Liver (tissue), 8 donors: ENCODE measurements at regions not wholly inside any gene's neighbourhood (a gene's known extent, or its start where the extent isn't known, plus 50 kb on each side); places are given as distances from the start of the nearest gene placed in this dataset.

ENCODE experiments used
- DNase-seq: peaks from one replicate; pipeline ENCODE4 v3.0.0-alpha.2; 2017; ENCODE audit warnings: low spot score
- H3K27ac ChIP-seq, 2 donors: one replicate each; pipeline ENCODE4 v1.7.0; 2013; ENCODE audit warnings: inconsistent platforms in 2 of 2, low read length in 2 of 2, control low read depth in 1 of 2, low read depth in 1 of 2, mild to moderate bottlenecking in 1 of 2
- H3K27me3 ChIP-seq, 4 donors: one replicate each; pipeline versions ENCODE4 v1.6.1 to v1.7.0; 2013; ENCODE audit warnings: low read length in 3 of 4, inconsistent platforms in 1 of 4, mild to moderate bottlenecking in 1 of 4, moderate library complexity in 1 of 4; ENCODE audit not compliant: control insufficient read depth in 4 of 4, insufficient read depth in 4 of 4
- H3K36me3 ChIP-seq, 4 donors: one replicate each; pipeline versions ENCODE4 v1.6.1 to v1.7.0; 2013; ENCODE audit warnings: low read length in 3 of 4, mild to moderate bottlenecking in 3 of 4, low read depth in 1 of 4, moderate library complexity in 1 of 4; ENCODE audit not compliant: control insufficient read depth in 4 of 4, insufficient read depth in 3 of 4
- H3K4me1 ChIP-seq, 4 donors: one replicate each; pipeline versions ENCODE4 v1.6.1 to v1.7.0; 2013; ENCODE audit warnings: low read length in 3 of 4, mild to moderate bottlenecking in 3 of 4, moderate library complexity in 1 of 4; ENCODE audit not compliant: control insufficient read depth in 4 of 4, insufficient read depth in 4 of 4
- H3K4me3 ChIP-seq, 3 donors: one replicate each; pipeline versions ENCODE4 v1.6.1 to v1.7.0; 2013; ENCODE audit warnings: low read length in 3 of 3, control low read depth in 1 of 3, low read depth in 1 of 3, mild to moderate bottlenecking in 1 of 3
- H3K9ac ChIP-seq, 2 donors: one replicate each; pipeline ENCODE4 v1.7.0; 2013; ENCODE audit warnings: low read length in 2 of 2, mild to moderate bottlenecking in 2 of 2, moderate library complexity in 2 of 2, control low read depth in 1 of 2, low read depth in 1 of 2
- H3K9me3 ChIP-seq, 4 donors: one replicate each; pipeline versions ENCODE4 v1.6.1 to v1.7.0; 2013; ENCODE audit warnings: low read length in 3 of 4; ENCODE audit not compliant: control insufficient read depth in 4 of 4
- EGR1 ChIP-seq, 2 donors: IDR thresholded peaks; 2 replicates each; pipeline ENCODE4 v1.6.1; 2016 to 2018; ENCODE audit warnings: antibody characterized with exemption in 2 of 2, low read depth in 2 of 2
- FOXA1 ChIP-seq: IDR thresholded peaks from 2 replicates; pipeline ENCODE4 v1.6.1; 2016; ENCODE audit warnings: antibody characterized with exemption
- FOXA2 ChIP-seq: IDR thresholded peaks from 2 replicates; pipeline ENCODE4 v1.6.1; 2016; ENCODE audit warnings: antibody characterized with exemption
- GABPA ChIP-seq, 2 donors: IDR thresholded peaks in 1 of 2; conservative IDR thresholded peaks in 1 of 2; 2 replicates each; pipeline ENCODE4 v1.6.1; 2016; ENCODE audit warnings: antibody characterized with exemption in 2 of 2, mild to moderate bottlenecking in 1 of 2, moderate library complexity in 1 of 2
- HNF4A ChIP-seq, 2 donors: conservative IDR thresholded peaks; 2 replicates each; pipeline ENCODE4 v1.6.1; 2016; ENCODE audit warnings: antibody characterized with exemption in 2 of 2, mild to moderate bottlenecking in 2 of 2
- HNF4G ChIP-seq: IDR thresholded peaks from 2 replicates; pipeline ENCODE4 v1.6.1; 2016; ENCODE audit warnings: antibody characterized with exemption
- JUND ChIP-seq, 2 donors: IDR thresholded peaks; 2 replicates each; pipeline ENCODE4 v1.6.1; 2016; ENCODE audit warnings: antibody characterized with exemption in 2 of 2
- NR2F2 ChIP-seq: IDR thresholded peaks from 2 replicates; pipeline ENCODE4 v1.6.1; 2016; ENCODE audit warnings: antibody characterized with exemption
- RAD21 ChIP-seq, 2 donors: IDR thresholded peaks; 2 replicates each; pipeline ENCODE4 v1.6.1; 2016; ENCODE audit warnings: antibody characterized with exemption in 2 of 2, mild to moderate bottlenecking in 2 of 2
- RXRA ChIP-seq, 2 donors: IDR thresholded peaks; 2 replicates each; pipeline ENCODE4 v1.6.1; 2017 to 2018; ENCODE audit warnings: antibody characterized with exemption in 2 of 2, mild to moderate bottlenecking in 1 of 2
- SP1 ChIP-seq: IDR thresholded peaks from 2 replicates; pipeline ENCODE4 v1.6.1; 2018; ENCODE audit warnings: antibody characterized with exemption, mild to moderate bottlenecking
- TAF1 ChIP-seq: conservative IDR thresholded peaks from 2 replicates; pipeline ENCODE4 v1.6.1; 2016; ENCODE audit warnings: antibody characterized with exemption, mild to moderate bottlenecking
- YY1 ChIP-seq: IDR thresholded peaks from 2 replicates; pipeline ENCODE4 v1.6.1; 2016; ENCODE audit warnings: antibody characterized with exemption, mild to moderate bottlenecking
- WGBS: extraction: QIAGEN DNeasy Blood & Tissue Kit; methylation state at CpG from one replicate; pipeline ENCODE4 v1.1.7; 2013; 5-methylcytosine and 5-hydroxymethylcytosine counted together
- TF ChIP-seq, protein P1 (sequence below): IDR thresholded peaks from 2 replicates; pipeline ENCODE4 v1.6.1; 2016; ENCODE audit warnings: antibody characterized with exemption
- TF ChIP-seq, protein P2 (sequence below): fragments of 150-350 bp; IDR thresholded peaks from 2 replicates; pipeline ENCODE4 v1.5.1; 2017; ENCODE audit warnings: improper control_type of control experiment, low read depth, low read length; ENCODE audit not compliant: missing input control
- TF ChIP-seq, protein P3 (sequence below): IDR thresholded peaks from 2 replicates; pipeline ENCODE4 v1.6.1; 2016; ENCODE audit warnings: antibody characterized with exemption
- TF ChIP-seq, protein P4 (sequence below): IDR thresholded peaks from 2 replicates; pipeline ENCODE4 v1.6.1; 2016; ENCODE audit warnings: antibody characterized with exemption, mild to moderate bottlenecking
- TF ChIP-seq, protein P5 (sequence below): IDR thresholded peaks from 2 replicates; pipeline ENCODE4 v1.6.1; 2016; ENCODE audit warnings: antibody characterized with exemption
- donor health status: healthy.
- donor health status: healthy.
- donor health status: healthy.
- donor health status: healthy.
- donor health status: healthy.

DNA sequence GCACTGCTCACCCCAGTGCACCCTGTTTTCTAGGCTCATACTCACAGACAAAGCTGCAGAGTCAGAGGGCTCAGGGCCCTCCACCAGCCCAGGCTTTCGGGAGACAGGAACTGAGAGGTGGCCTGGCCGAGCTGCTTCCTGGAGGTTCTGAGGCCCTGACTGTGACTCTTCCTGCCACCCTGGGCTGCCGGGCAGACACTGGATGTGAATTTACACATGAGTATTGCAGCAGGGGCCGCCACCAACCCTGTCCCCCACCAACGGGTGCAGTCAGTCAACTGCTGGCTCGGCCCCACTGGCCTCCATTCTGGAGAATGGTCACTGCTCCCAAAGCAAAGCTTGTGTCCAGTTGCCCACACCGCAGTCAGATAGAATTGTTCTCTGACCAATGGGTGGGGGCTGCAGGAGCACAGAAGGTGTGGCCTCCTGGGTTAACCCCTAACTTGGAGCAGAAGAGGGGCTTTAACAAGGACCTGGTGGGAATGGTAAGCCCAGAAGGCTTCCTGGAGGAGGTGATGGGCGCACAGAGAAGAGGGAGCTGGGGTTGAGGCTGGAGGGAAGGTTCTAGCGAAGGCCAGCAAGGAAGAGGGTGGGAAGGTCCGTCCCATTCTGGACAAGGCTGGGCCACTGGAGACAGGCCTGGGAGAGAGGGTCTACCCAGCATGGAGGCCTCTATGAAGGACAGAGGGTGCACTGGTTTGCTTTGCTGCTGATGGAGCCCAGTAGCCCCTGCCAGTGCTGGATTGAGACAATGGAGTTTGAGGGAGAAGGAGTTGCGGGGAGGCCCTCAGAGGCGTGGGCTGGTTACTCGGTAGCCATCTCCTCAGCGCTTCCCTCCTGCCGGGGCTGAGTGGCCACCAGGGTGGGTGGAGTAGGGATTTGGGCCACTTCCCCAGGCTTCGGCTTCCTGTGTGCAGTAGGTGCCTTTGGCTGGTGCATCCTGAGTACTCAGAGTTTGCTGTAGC lies 135.3 kb downstream of the CPZ start (continued):
- TF ChIP-seq SP1 (no peak), RXRA (IDR thresholded peaks at IDR 0.05) (no peak), HNF4A (conservative IDR thresholded peaks at IDR 0.05) (no peak), YY1 (no peak), GABPA (IDR thresholded peaks at IDR 0.05 in 1 of 2, conservative IDR thresholded peaks at IDR 0.05 in 1 of 2) (no peak)
- TF ChIP-seq, protein P1, sequence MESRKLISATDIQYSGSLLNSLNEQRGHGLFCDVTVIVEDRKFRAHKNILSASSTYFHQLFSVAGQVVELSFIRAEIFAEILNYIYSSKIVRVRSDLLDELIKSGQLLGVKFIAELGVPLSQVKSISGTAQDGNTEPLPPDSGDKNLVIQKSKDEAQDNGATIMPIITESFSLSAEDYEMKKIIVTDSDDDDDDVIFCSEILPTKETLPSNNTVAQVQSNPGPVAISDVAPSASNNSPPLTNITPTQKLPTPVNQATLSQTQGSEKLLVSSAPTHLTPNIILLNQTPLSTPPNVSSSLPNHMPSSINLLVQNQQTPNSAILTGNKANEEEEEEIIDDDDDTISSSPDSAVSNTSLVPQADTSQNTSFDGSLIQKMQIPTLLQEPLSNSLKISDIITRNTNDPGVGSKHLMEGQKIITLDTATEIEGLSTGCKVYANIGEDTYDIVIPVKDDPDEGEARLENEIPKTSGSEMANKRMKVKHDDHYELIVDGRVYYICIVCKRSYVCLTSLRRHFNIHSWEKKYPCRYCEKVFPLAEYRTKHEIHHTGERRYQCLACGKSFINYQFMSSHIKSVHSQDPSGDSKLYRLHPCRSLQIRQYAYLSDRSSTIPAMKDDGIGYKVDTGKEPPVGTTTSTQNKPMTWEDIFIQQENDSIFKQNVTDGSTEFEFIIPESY, result no peak

DNA sequence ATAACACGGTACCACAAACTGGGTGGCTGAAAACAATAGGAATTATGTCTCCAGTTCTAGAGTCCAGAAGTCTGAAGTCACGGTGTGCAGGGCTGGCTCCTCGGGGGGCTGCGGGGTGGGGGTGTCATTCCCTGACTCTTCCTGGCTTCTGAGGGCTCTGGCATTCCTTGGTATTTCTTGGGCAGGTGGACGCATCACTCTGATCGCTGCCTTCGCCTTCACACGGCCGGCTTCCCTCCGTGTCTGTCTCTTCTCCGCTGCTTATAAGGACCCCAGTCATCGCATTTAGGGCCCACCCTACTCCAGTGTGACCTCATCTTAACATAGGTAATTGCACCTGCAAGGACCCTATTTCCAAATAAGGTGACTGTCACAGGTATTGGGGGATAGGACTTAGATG lies 134.6 kb downstream of the CPZ start:
- TF ChIP-seq GABPA (IDR thresholded peaks at IDR 0.05 in 1 of 2, conservative IDR thresholded peaks at IDR 0.05 in 1 of 2) (no peak), HNF4G (no peak), NR2F2 (no peak), HNF4A (conservative IDR thresholded peaks at IDR 0.05) (no peak), FOXA2 (no peak), FOXA1 (no peak), RAD21 (IDR thresholded peaks at IDR 0.05) (no peak), JUND (IDR thresholded peaks at IDR 0.05) (no peak), EGR1 (IDR thresholded peaks at IDR 0.05; ENCODE audit: low read depth in 2 of 2) (no peak), TAF1 (no peak), RXRA (IDR thresholded peaks at IDR 0.05) (no peak)
- TF ChIP-seq, protein P2, sequence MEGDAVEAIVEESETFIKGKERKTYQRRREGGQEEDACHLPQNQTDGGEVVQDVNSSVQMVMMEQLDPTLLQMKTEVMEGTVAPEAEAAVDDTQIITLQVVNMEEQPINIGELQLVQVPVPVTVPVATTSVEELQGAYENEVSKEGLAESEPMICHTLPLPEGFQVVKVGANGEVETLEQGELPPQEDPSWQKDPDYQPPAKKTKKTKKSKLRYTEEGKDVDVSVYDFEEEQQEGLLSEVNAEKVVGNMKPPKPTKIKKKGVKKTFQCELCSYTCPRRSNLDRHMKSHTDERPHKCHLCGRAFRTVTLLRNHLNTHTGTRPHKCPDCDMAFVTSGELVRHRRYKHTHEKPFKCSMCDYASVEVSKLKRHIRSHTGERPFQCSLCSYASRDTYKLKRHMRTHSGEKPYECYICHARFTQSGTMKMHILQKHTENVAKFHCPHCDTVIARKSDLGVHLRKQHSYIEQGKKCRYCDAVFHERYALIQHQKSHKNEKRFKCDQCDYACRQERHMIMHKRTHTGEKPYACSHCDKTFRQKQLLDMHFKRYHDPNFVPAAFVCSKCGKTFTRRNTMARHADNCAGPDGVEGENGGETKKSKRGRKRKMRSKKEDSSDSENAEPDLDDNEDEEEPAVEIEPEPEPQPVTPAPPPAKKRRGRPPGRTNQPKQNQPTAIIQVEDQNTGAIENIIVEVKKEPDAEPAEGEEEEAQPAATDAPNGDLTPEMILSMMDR, result no peak
- TF ChIP-seq, protein P3, sequence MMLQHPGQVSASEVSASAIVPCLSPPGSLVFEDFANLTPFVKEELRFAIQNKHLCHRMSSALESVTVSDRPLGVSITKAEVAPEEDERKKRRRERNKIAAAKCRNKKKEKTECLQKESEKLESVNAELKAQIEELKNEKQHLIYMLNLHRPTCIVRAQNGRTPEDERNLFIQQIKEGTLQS, result no peak
- TF ChIP-seq, protein P1, result no peak
- TF ChIP-seq, protein P4, sequence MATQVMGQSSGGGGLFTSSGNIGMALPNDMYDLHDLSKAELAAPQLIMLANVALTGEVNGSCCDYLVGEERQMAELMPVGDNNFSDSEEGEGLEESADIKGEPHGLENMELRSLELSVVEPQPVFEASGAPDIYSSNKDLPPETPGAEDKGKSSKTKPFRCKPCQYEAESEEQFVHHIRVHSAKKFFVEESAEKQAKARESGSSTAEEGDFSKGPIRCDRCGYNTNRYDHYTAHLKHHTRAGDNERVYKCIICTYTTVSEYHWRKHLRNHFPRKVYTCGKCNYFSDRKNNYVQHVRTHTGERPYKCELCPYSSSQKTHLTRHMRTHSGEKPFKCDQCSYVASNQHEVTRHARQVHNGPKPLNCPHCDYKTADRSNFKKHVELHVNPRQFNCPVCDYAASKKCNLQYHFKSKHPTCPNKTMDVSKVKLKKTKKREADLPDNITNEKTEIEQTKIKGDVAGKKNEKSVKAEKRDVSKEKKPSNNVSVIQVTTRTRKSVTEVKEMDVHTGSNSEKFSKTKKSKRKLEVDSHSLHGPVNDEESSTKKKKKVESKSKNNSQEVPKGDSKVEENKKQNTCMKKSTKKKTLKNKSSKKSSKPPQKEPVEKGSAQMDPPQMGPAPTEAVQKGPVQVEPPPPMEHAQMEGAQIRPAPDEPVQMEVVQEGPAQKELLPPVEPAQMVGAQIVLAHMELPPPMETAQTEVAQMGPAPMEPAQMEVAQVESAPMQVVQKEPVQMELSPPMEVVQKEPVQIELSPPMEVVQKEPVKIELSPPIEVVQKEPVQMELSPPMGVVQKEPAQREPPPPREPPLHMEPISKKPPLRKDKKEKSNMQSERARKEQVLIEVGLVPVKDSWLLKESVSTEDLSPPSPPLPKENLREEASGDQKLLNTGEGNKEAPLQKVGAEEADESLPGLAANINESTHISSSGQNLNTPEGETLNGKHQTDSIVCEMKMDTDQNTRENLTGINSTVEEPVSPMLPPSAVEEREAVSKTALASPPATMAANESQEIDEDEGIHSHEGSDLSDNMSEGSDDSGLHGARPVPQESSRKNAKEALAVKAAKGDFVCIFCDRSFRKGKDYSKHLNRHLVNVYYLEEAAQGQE, result no peak
- TF ChIP-seq, protein P5, sequence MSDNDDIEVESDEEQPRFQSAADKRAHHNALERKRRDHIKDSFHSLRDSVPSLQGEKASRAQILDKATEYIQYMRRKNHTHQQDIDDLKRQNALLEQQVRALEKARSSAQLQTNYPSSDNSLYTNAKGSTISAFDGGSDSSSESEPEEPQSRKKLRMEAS, result no peak
- Histone ChIP-seq H3K9me3 (no peaks in the 10 kb centered on the region), H3K36me3 (no peaks in the 10 kb centered on the region), H3K4me1 (no peaks in the 10 kb centered on the region), H3K27ac (no peak overlapping the region), H3K27me3 (peaks cover 0 to 3% (median 0%) of the 10 kb centered on the region in 4 donors), H3K4me3 (no peak overlapping the region), H3K9ac (no peak overlapping the region)
- 63% methylated on average over 12 of the region's 12 CpGs for WGBS
- no peak for DNase-seq
